ENCODE measurements at regions not wholly inside any gene's neighbourhood (a gene's known extent, or its start where the extent isn't known, plus 50 kb on each side); places are given as distances from the start of the nearest gene placed in this dataset.

- Histone ChIP-seq H3K4me3 (replicated peaks in 1 of 3; ENCODE audit: insufficient read depth in 1 of 3, low read depth in 1 of 3, low read length in 3 of 3) (no peak overlapping the region), H3K27me3 (ENCODE audit: control insufficient read depth in 2 of 2, insufficient read depth in 2 of 2, low read length in 2 of 2) (no peaks in the 10 kb centered on the region), H3K36me3 (ENCODE audit: control insufficient read depth in 2 of 2, extremely low read depth in 1 of 2, insufficient read depth in 2 of 2, low read length in 2 of 2) (no peaks in the 10 kb centered on the region), H3K4me2 (ENCODE audit: insufficient read depth, low read length) (no peak overlapping the region), H3K4me1 (ENCODE audit: control insufficient read depth, extremely low read depth, insufficient read depth, low read length) (no peaks in the 10 kb centered on the region), H4K20me1 (replicated peaks; ENCODE audit: control insufficient read depth, extremely low read depth, insufficient read depth, low read length) (no peaks in the 10 kb centered on the region), H3K79me2 (ENCODE audit: control insufficient read depth, insufficient read depth, low read length) (no peaks in the 10 kb centered on the region), H2AFZ (ENCODE audit: low read depth, low read length) (no peak overlapping the region), H3K9me3 (replicated peaks; ENCODE audit: control insufficient read depth, insufficient read depth, low read length) (no peaks in the 10 kb centered on the region), H3K9me1 (replicated peaks; ENCODE audit: control insufficient read depth, extremely low read depth, insufficient read depth, low read length) (no peaks in the 10 kb centered on the region), H3K9ac (replicated peaks; ENCODE audit: extremely low read depth, insufficient read depth, low read length) (no peak overlapping the region), H3K27ac (ENCODE audit: insufficient read depth, low read depth, low read length) (no peak overlapping the region)
- no peak for TF ChIP-seq GATA2 (IDR thresholded peaks at IDR 0.05; ENCODE audit: insufficient read depth, insufficient read length, low read depth, low read length)
- TF ChIP-seq FOS (IDR thresholded peaks at IDR 0.05; ENCODE audit: borderline replicate concordance, insufficient read depth, low read length), result no peak
- no peak for TF ChIP-seq MAX (IDR thresholded peaks at IDR 0.05; ENCODE audit: insufficient read depth, insufficient read length)
- no peak for TF ChIP-seq MYC (IDR thresholded peaks at IDR 0.05; ENCODE audit: low read depth, low read length)
- TF ChIP-seq EZH2 (IDR thresholded peaks at IDR 0.05; ENCODE audit: borderline replicate concordance, low read depth, low read length, severe bottlenecking), result no peak
- TF ChIP-seq, protein P1, sequence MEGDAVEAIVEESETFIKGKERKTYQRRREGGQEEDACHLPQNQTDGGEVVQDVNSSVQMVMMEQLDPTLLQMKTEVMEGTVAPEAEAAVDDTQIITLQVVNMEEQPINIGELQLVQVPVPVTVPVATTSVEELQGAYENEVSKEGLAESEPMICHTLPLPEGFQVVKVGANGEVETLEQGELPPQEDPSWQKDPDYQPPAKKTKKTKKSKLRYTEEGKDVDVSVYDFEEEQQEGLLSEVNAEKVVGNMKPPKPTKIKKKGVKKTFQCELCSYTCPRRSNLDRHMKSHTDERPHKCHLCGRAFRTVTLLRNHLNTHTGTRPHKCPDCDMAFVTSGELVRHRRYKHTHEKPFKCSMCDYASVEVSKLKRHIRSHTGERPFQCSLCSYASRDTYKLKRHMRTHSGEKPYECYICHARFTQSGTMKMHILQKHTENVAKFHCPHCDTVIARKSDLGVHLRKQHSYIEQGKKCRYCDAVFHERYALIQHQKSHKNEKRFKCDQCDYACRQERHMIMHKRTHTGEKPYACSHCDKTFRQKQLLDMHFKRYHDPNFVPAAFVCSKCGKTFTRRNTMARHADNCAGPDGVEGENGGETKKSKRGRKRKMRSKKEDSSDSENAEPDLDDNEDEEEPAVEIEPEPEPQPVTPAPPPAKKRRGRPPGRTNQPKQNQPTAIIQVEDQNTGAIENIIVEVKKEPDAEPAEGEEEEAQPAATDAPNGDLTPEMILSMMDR (IDR thresholded peaks at IDR 0.05; ENCODE audit: extremely low read depth in 1 of 2, insufficient read depth in 1 of 2, low read depth in 1 of 2, low read length in 2 of 2), result no peak
- TF ChIP-seq POLR2A (IDR thresholded peaks at IDR 0.05; ENCODE audit: low read depth, low read length), result no peak
- TF ChIP-seq POLR2AphosphoS5 (IDR thresholded peaks at IDR 0.05; ENCODE audit: insufficient read depth, low read depth, low read length), result no peak
- POLR2A ChIA-PET, result no interaction called here
- dilution Hi-C loops (cut with MboI; ENCODE audit: extremely low pct_ligation_motif_present, low sequenced_read_pairs) (no loop called here), intact Hi-C loops (cut with micrococcal nuclease) (no loop called here)
- BruUV-seq (replicated peaks), result no TSS peak
- FAIRE-seq (no peak), DNase-seq (ENCODE audit: low read depth, low spot score) (no peak)
- CTCF ChIA-PET, result no interaction called here
Observed at GRCh38 chr9:80787636-80788035, 901.7 kb downstream of the TLE1 start.
